ENCODE measurements at regions not wholly inside any gene's neighbourhood (a gene's known extent, or its start where the extent isn't known, plus 50 kb on each side); places are given as distances from the start of the nearest gene placed in this dataset.

DNA sequence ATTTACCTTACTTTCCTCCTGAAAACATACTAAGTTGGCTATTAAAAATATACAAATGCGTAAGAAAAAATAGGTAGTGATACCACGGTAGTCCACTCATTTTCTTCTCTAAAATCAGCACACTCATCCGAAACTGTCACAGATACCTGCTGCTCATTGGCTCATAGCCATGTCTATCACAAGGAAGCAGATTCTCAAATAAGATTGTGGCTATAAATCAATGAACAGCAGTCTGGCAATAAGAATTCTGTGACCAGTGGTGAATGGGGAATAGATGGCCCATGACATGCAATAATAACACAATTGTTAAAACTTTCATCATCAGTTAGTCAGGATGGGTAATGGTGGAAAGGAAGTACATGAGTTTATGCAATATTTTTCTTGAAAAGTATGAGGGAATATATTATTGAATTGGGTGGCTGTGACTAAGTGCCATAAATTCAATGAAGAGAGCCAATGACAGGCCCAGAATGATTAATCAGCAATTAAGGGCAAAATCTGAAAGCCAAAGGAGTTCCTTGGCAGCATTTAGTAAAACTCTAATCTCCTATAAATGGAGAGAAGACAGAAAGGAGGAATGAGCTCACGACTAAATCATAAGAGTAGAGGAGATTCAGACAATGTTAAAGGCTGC lies 202.3 kb upstream of the NEIL3 start:
- CTCF ChIA-PET, result no interaction called here
- Mint-ChIP-seq H3K4me1 (ENCODE audit: low read depth) (no peaks in the 10 kb centered on the region), H3K36me3 (ENCODE audit: low read depth) (no peaks in the 10 kb centered on the region), H3K4me3 (no peak overlapping the region), H3K27ac (no peak overlapping the region), H3K9me3 (peaks cover 1% of the 10 kb centered on the region), H3K27me3 (ENCODE audit: low read depth) (peaks cover under 1% of the 10 kb centered on the region)
- intact Hi-C loops (cut with micrococcal nuclease), result no loop called here
- no peak for DNase-seq

GRCh38 chr4:177108708-177109107 lies 201.0 kb upstream of the NEIL3 start:
- intact Hi-C loops (cut with micrococcal nuclease), result no loop called here
- CTCF ChIA-PET, result no interaction called here
- Mint-ChIP-seq H3K9me3 (peaks cover 5% of the 10 kb centered on the region), H3K27me3 (ENCODE audit: low read depth) (peaks cover 4% of the 10 kb centered on the region), H3K4me1 (ENCODE audit: low read depth) (no peaks in the 10 kb centered on the region), H3K36me3 (ENCODE audit: low read depth) (no peaks in the 10 kb centered on the region), H3K4me3 (no peak overlapping the region), H3K27ac (no peak overlapping the region)
- DNase-seq, result no peak

DNA sequence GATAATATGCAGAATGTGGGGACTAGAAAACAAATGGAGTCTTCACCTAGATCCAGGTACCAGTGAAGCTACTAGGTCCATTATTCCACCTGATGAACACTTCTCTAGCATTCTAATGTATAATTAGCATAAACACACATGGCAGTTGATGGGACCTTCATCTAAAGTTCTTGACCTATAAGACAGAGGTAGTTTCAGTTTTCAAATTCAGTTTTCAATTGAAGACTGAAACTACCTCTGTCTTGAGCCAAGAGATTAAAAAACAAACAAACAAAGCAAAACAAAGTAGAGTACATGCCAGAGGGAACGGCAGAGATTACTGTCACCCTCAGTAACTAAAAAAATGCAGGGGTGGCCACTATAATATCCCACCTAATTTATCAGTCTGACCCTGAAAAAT lies 199.9 kb upstream of the NEIL3 start:
- intact Hi-C loops (cut with micrococcal nuclease), result no loop called here
- CTCF ChIA-PET, result no interaction called here
- DNase-seq, result no peak

DNA sequence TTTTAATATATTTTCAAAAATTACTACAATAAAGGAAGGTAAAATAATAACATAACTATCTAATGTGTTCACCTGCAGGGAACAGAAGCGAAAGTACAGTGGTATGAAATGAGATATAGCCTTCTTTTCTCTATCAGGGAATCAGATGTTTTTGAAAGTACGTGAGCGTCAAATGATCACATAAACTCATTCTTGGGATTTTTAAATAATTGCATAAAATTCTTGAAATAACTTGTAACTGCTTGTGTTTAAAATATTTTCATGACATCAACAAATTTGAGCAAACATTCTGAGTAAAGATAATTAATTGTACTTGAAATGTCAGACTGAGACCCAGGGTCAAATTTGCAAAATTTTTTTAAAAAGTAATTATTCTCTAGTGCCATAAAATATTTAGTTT lies 193.5 kb upstream of the NEIL3 start:
- intact Hi-C loops (cut with micrococcal nuclease), result no loop called here
- CTCF ChIA-PET, result no interaction called here
- Mint-ChIP-seq H3K27me3 (ENCODE audit: low read depth) (peaks cover 9% of the 10 kb centered on the region), H3K9me3 (peaks cover 14% of the 10 kb centered on the region), H3K4me3 (no peak overlapping the region), H3K27ac (no peak overlapping the region), H3K4me1 (ENCODE audit: low read depth) (no peaks in the 10 kb centered on the region), H3K36me3 (ENCODE audit: low read depth) (no peaks in the 10 kb centered on the region)
- no peak for DNase-seq

More for the DNA sequence above, 199.9 kb upstream of the NEIL3 start:
- Mint-ChIP-seq H3K36me3 (ENCODE audit: low read depth) (no peaks in the 10 kb centered on the region), H3K27ac (no peak overlapping the region), H3K9me3 (peaks cover 5% of the 10 kb centered on the region), H3K4me1 (ENCODE audit: low read depth) (no peaks in the 10 kb centered on the region), H3K27me3 (ENCODE audit: low read depth) (peaks cover 6% of the 10 kb centered on the region), H3K4me3 (no peak overlapping the region)

GRCh38 chr4:177117256-177117655 lies 192.4 kb upstream of the NEIL3 start:
- H3K4me1 Mint-ChIP-seq (ENCODE audit: low read depth), result no peaks in the 10 kb centered on the region
- no peaks in the 10 kb centered on the region for H3K36me3 Mint-ChIP-seq (ENCODE audit: low read depth)
- H3K9me3 Mint-ChIP-seq, result peaks cover 16% of the 10 kb centered on the region
- intact Hi-C loops (cut with micrococcal nuclease), result no loop called here
- DNase-seq, result no peak
- CTCF ChIA-PET, result no interaction called here
- no peak overlapping the region for H3K4me3 Mint-ChIP-seq
- H3K27ac Mint-ChIP-seq, result no peak overlapping the region
- H3K27me3 Mint-ChIP-seq (ENCODE audit: low read depth), result peaks cover 9% of the 10 kb centered on the region

- CTCF ChIA-PET, result no interaction called here
- Mint-ChIP-seq H3K27ac (no peak overlapping the region), H3K9me3 (peaks cover 11% of the 10 kb centered on the region), H3K4me3 (no peak overlapping the region), H3K4me1 (ENCODE audit: low read depth) (no peaks in the 10 kb centered on the region), H3K36me3 (ENCODE audit: low read depth) (no peaks in the 10 kb centered on the region), H3K27me3 (ENCODE audit: low read depth) (peaks cover 5% of the 10 kb centered on the region)
- intact Hi-C loops (cut with micrococcal nuclease), result no loop called here
- no peak for DNase-seq
These were observed 191.1 kb upstream of the NEIL3 start for GRCh38 chr4:177118596-177118995.

GRCh38 chr4:177119021-177119471 lies 190.6 kb upstream of the NEIL3 start:
- Mint-ChIP-seq H3K36me3 (ENCODE audit: low read depth) (no peaks in the 10 kb centered on the region), H3K4me3 (no peak overlapping the region), H3K27ac (no peak overlapping the region), H3K4me1 (ENCODE audit: low read depth) (no peaks in the 10 kb centered on the region), H3K9me3 (peaks cover 11% of the 10 kb centered on the region), H3K27me3 (ENCODE audit: low read depth) (peaks cover 5% of the 10 kb centered on the region)
- CTCF ChIA-PET, result no interaction called here
- intact Hi-C loops (cut with micrococcal nuclease), result no loop called here
- DNase-seq, result no peak

DNA sequence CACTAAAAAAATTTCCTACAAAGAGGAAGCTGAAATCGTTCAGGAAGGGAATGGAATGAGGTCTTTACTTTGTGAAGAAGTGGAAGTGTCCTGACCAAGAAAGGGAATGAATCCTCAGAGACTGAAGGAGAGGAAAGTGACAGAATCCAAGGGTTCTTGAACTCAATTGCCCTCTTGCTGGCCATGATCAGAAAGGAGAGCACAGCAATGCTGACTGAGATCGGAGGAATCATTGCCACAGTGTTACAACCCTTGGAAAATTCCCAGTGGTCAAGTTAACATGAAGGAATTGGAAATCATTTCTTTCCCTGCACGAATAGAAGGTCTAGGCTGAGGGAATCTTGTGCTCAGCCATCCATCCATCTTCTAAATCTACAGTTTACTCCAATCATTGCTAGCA lies 190.0 kb upstream of the NEIL3 start:
- no peaks in the 10 kb centered on the region for H3K36me3 Mint-ChIP-seq (ENCODE audit: low read depth)
- H3K4me1 Mint-ChIP-seq (ENCODE audit: low read depth), result no peaks in the 10 kb centered on the region
- no peak for DNase-seq
- no peak overlapping the region for H3K4me3 Mint-ChIP-seq
- no peak overlapping the region for H3K27ac Mint-ChIP-seq
- intact Hi-C loops (cut with micrococcal nuclease), result no loop called here
- peaks cover 11% of the 10 kb centered on the region for H3K9me3 Mint-ChIP-seq
- CTCF ChIA-PET, result no interaction called here
- peaks cover 4% of the 10 kb centered on the region for H3K27me3 Mint-ChIP-seq (ENCODE audit: low read depth)

DNA sequence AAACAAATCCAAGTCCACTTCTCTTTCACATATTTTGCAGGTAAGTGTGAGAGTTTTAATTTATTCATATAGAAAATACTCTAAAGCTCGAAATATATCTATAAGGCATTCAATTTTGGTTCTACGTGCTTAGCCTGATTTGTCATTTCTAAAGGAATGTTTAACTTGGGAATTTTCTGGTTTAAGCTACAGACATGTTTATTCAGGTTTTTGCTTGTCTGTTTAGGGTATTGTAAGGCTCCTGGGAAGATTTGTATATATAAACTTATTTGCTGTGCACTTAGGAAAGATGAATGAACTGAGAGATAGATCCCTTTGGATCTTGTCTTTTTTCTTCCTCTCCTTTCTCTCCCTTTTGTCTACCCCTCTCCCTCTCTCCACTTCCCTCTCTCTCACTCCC lies 185.9 kb upstream of the NEIL3 start:
- Mint-ChIP-seq H3K9me3 (peaks cover 16% of the 10 kb centered on the region), H3K36me3 (ENCODE audit: low read depth) (no peaks in the 10 kb centered on the region), H3K4me3 (no peak overlapping the region), H3K27ac (no peak overlapping the region), H3K4me1 (ENCODE audit: low read depth) (no peaks in the 10 kb centered on the region), H3K27me3 (ENCODE audit: low read depth) (peaks cover 2% of the 10 kb centered on the region)
- DNase-seq, result no peak
- intact Hi-C loops (cut with micrococcal nuclease), result no loop called here
- CTCF ChIA-PET, result no interaction called here

GRCh38 chr4:177124349-177125064 lies 185.2 kb upstream of the NEIL3 start:
- H3K4me3 Mint-ChIP-seq, result no peak overlapping the region
- H3K36me3 Mint-ChIP-seq (ENCODE audit: low read depth), result no peaks in the 10 kb centered on the region
- no peaks in the 10 kb centered on the region for H3K4me1 Mint-ChIP-seq (ENCODE audit: low read depth)
- intact Hi-C loops (cut with micrococcal nuclease), result no loop called here
- H3K9me3 Mint-ChIP-seq, result peaks cover 20% of the 10 kb centered on the region
- CTCF ChIA-PET, result no interaction called here
- peaks cover 2% of the 10 kb centered on the region for H3K27me3 Mint-ChIP-seq (ENCODE audit: low read depth)
- no peak overlapping the region for H3K27ac Mint-ChIP-seq
- no peak for DNase-seq

DNA sequence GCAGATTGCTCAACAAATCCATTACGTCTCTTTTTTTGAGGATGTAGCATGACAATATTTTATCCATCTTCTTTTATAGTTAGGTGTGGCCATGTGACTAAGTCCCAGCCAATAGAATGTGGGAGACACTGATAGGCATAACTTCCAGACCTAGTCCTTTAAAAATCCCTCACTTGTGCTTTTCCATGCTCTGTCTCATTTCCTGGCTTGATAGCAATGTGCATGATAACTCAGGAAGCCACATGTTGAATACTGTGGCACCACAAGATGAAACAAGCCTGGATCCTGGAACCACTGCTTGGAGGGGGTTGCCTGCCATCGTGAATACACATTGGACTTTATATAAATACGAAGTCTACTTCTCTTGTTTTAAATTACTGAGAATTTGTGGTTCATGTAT lies 184.0 kb upstream of the NEIL3 start:
- peaks cover 2% of the 10 kb centered on the region for H3K27me3 Mint-ChIP-seq (ENCODE audit: low read depth)
- no peak overlapping the region for H3K27ac Mint-ChIP-seq
- CTCF ChIA-PET, result no interaction called here
- no peaks in the 10 kb centered on the region for H3K4me1 Mint-ChIP-seq (ENCODE audit: low read depth)
- no peak overlapping the region for H3K4me3 Mint-ChIP-seq
- intact Hi-C loops (cut with micrococcal nuclease), result no loop called here
- peaks cover 20% of the 10 kb centered on the region for H3K9me3 Mint-ChIP-seq
- no peak for DNase-seq
- peaks cover 2% of the 10 kb centered on the region for H3K36me3 Mint-ChIP-seq (ENCODE audit: low read depth)

- DNase-seq, result no peak
- H3K4me3 Mint-ChIP-seq, result no peak overlapping the region
- H3K4me1 Mint-ChIP-seq (ENCODE audit: low read depth), result no peaks in the 10 kb centered on the region
- H3K36me3 Mint-ChIP-seq (ENCODE audit: low read depth), result peaks cover 2% of the 10 kb centered on the region
- H3K27ac Mint-ChIP-seq, result no peak overlapping the region
- H3K9me3 Mint-ChIP-seq, result peaks cover 15% of the 10 kb centered on the region
- intact Hi-C loops (cut with micrococcal nuclease), result no loop called here
- H3K27me3 Mint-ChIP-seq (ENCODE audit: low read depth), result peaks cover 2% of the 10 kb centered on the region
- CTCF ChIA-PET, result no interaction called here
These were observed 182.0 kb upstream of the NEIL3 start for GRCh38 chr4:177127658-177128057.

DNA sequence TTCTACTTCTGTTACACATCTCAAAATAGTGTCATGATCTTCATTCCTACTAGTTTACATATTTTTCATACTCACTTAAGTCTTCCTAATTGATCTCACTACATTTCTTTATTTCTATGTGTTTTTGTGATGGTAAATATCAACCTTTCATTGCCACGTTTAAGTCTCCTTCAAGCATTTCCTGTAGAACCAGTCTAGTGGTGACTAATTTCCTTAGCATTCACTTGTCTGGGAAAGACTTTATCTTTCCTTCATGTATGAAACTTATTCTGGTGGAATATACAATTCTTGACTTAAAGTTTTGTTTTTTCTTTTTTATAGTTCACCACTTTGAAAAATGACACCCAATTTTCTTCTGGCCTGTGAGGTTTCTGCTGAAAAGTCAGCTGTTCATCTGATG lies 181.4 kb upstream of the NEIL3 start:
- Mint-ChIP-seq H3K9me3 (peaks cover 15% of the 10 kb centered on the region), H3K27ac (no peak overlapping the region), H3K36me3 (ENCODE audit: low read depth) (peaks cover 2% of the 10 kb centered on the region), H3K4me1 (ENCODE audit: low read depth) (no peaks in the 10 kb centered on the region), H3K4me3 (no peak overlapping the region), H3K27me3 (ENCODE audit: low read depth) (peaks cover 2% of the 10 kb centered on the region)
- DNase-seq, result no peak
- CTCF ChIA-PET, result no interaction called here
- intact Hi-C loops (cut with micrococcal nuclease), result no loop called here
